K562 (cell line): ENCODE measurements at regions not wholly inside any gene's neighbourhood (a gene's known extent, or its start where the extent isn't known, plus 50 kb on each side); places are given as distances from the start of the nearest gene placed in this dataset.

Source experiments
- ATAC-seq: fragments of 200-7000 bp; cut with Tn5 transposase; 3 replicates; pipeline ENCODE4 v1.9.1; 2020; ENCODE audit warnings: moderate library complexity
- BruUV-seq: library from RNA; stranded (reverse); fragments of 400-500 nt; replicated peaks from 2 replicates; lab custom pipeline; 2021; lab: Mats Ljungman, UMichigan
- CTCF ChIA-PET: fragments of 300-600 bp; formaldehyde crosslinking; extraction: SDS; loops from one replicate; lab custom pipeline; 2021; ENCODE audit warnings: low intra/inter-chr PET ratio; lab: Yijun Ruan, JAX
- POLR2A ChIA-PET: fragments of 300-600, 350-650 bp; sonication (Branson Sonifier 250); formaldehyde crosslinking; extraction: SDS; loops from one replicate; lab custom pipeline; 2021; ENCODE audit warnings: antibody characterized with exemption, inconsistent platforms; lab: Yijun Ruan, JAX
- DNase-seq, 4 experiments: peaks; one replicate each; pipeline versions ENCODE4 v3.0.0 to v3.0.0-alpha.2; 2011 to 2018; ENCODE audit warnings: low spot score in 3 of 4, mixed read lengths in 3 of 4; ENCODE audit errors: extremely low read depth in 1 of 4
- FAIRE-seq: peaks from 2 replicates; lab custom pipeline; 2011; peaks lifted over from hg19 to GRCh38; lab: Jason Lieb, UNC
- H2AFZ ChIP-seq: 2 replicates; pipeline ENCODE4 v1.6.0; 2011; ENCODE audit warnings: low read depth, low read length, control low read depth, inconsistent platforms
- H3K27ac ChIP-seq: fragments of 200-600 bp; 3 replicates; pipeline ENCODE4 v1.8.0; 2011; ENCODE audit warnings: low read depth, mild to moderate bottlenecking, control low read depth, inconsistent platforms, low read length, moderate library complexity, mixed read lengths; ENCODE audit errors: extremely low read depth
- H3K27me3 ChIP-seq, 2 experiments: fragments of 300-600 bp in 1 of 2; 2 replicates in 1 of 2; 3 replicates in 1 of 2; pipeline versions ENCODE4 v1.6.0 to v1.8.0; 2011; ENCODE audit warnings: inconsistent platforms in 2 of 2, low read length in 2 of 2, mild to moderate bottlenecking in 1 of 2, mixed read lengths in 1 of 2, moderate library complexity in 1 of 2; ENCODE audit not compliant: control insufficient read depth in 2 of 2, insufficient read depth in 2 of 2
- H3K36me3 ChIP-seq: fragments of 300-600 bp; 3 replicates; pipeline ENCODE4 v1.8.0; 2011; ENCODE audit warnings: mild to moderate bottlenecking, low read length, inconsistent platforms; ENCODE audit not compliant: control insufficient read depth, insufficient read depth
- H3K4me1 ChIP-seq, 2 experiments: fragments of 200-600 bp in 1 of 2; replicated peaks in 1 of 2; 2 replicates in 1 of 2; 3 replicates in 1 of 2; pipeline versions ENCODE4 v1.5.1 to v1.8.0; 2011; ENCODE audit warnings: inconsistent platforms in 2 of 2, low read length in 2 of 2, mild to moderate bottlenecking in 1 of 2, mixed read lengths in 1 of 2, moderate library complexity in 1 of 2; ENCODE audit not compliant: control insufficient read depth in 2 of 2, insufficient read depth in 2 of 2
- H3K4me2 ChIP-seq: 2 replicates; pipeline ENCODE4 v1.6.1; 2011; ENCODE audit warnings: low read length, control low read depth, inconsistent platforms, mixed read lengths; ENCODE audit not compliant: insufficient read depth
- H3K4me3 ChIP-seq: fragments of 200-600 bp; sonication (generic), shearing (Covaris generic); 2 replicates; pipeline ENCODE4 v1.5.1; 2016; ENCODE audit warnings: control low read depth, inconsistent platforms
- H3K79me2 ChIP-seq: fragments of 200-600 bp; 3 replicates; pipeline ENCODE4 v1.8.0; 2011; ENCODE audit warnings: low read length, inconsistent platforms; ENCODE audit not compliant: control insufficient read depth, insufficient read depth
- H3K9ac ChIP-seq, 2 experiments: 2 replicates each; pipeline versions ENCODE4 v1.6.0 to v1.6.1; 2011; ENCODE audit warnings: low read depth in 2 of 2, low read length in 2 of 2, control low read depth in 1 of 2, inconsistent platforms in 1 of 2, mild to moderate bottlenecking in 1 of 2, mixed read lengths in 1 of 2; ENCODE audit not compliant: insufficient read depth in 1 of 2
- H3K9me1 ChIP-seq: one replicate; pipeline ENCODE4 v1.6.0; 2011; ENCODE audit warnings: inconsistent platforms, mild to moderate bottlenecking, low read length, moderate library complexity; ENCODE audit not compliant: control insufficient read depth, insufficient read depth
- H3K9me3 ChIP-seq: replicated peaks from 2 replicates; pipeline ENCODE4 v1.5.1; 2011; ENCODE audit warnings: low read depth, low read length, inconsistent platforms; ENCODE audit not compliant: control insufficient read depth, insufficient read depth
- H4K20me1 ChIP-seq: replicated peaks from 2 replicates; pipeline ENCODE4 v1.6.1; 2011; ENCODE audit warnings: low read length, inconsistent platforms, mixed read lengths; ENCODE audit not compliant: control insufficient read depth, insufficient read depth
- BMI1 ChIP-seq: fragments of 150-350 bp; IDR thresholded peaks from 2 replicates; pipeline ENCODE4 v1.6.1; 2014; ENCODE audit warnings: low read length
- CHCHD3 ChIP-seq: fragments of 250-450 bp; sonication (Bioruptor Pico); IDR thresholded peaks from 2 replicates; pipeline ENCODE4 v2.1.2; 2022; ENCODE audit warnings: mild to moderate bottlenecking
- DIDO1 ChIP-seq: fragments of 450-650 bp; IDR thresholded peaks from 2 replicates; pipeline ENCODE4 v1.6.1; 2016; ENCODE audit warnings: low read depth, missing biosample characterization, missing genetic modification characterization
- EP300 ChIP-seq: IDR thresholded peaks from 2 replicates; pipeline ENCODE4 v1.6.1; 2012; ENCODE audit warnings: low read length, improper control_type of control experiment
- MTA3 ChIP-seq: fragments of 450-650 bp; formaldehyde crosslinking; IDR thresholded peaks from 2 replicates; pipeline ENCODE4 v1.6.1; 2017; ENCODE audit warnings: mild to moderate bottlenecking, borderline replicate concordance
- RUNX1 ChIP-seq: sonication (generic); IDR thresholded peaks from 2 replicates; pipeline ENCODE4 v1.6.1; 2016; ENCODE audit warnings: antibody characterized with exemption, low read depth
- SAP30 ChIP-seq: fragments of 200-600 bp; sonication (generic); IDR thresholded peaks from 2 replicates; pipeline ENCODE4 v1.6.1; 2012; ENCODE audit warnings: borderline replicate concordance, low read depth, mild to moderate bottlenecking, moderate library complexity, low read length, control low read depth, inconsistent platforms; ENCODE audit not compliant: insufficient read depth, poor library complexity, severe bottlenecking
- U2AF2 ChIP-seq: fragments of 200-400 bp; formaldehyde crosslinking; optimal IDR thresholded peaks from 2 replicates; pipeline ENCODE3; 2017; ENCODE audit warnings: low read depth, mild to moderate bottlenecking, low read length
- whole genome bisulfite sequencing: fragments of 100-300 bp; shearing (Covaris generic); methylation state at CpG from one replicate; pipeline ENCODE4 v1.1.6; 2016; ENCODE audit warnings: low coverage, mixed read lengths; ENCODE audit not compliant: insufficient coverage; ENCODE audit errors: missing lambda C conversion rate; 5-methylcytosine and 5-hydroxymethylcytosine counted together
- in situ Hi-C: fragments of 300-500 bp; cut with MboI; formaldehyde crosslinking; loops from 4 replicates; pipeline ENCODE4 v1.15.0; 2018; ENCODE audit warnings: inconsistent platforms, mixed read lengths
- intact Hi-C: fragments of 100-400 bp; cut with micrococcal nuclease; formaldehyde crosslinking; loops from 2 replicates; pipeline ENCODE4 v1.14.2; 2022
- TF ChIP-seq, protein P1 (sequence below), 2 experiments: fragments of 200-800 bp in 1 of 2; sonication (Bioruptor generic) in 1 of 2; sonication (generic) in 1 of 2; formaldehyde crosslinking in 1 of 2; IDR thresholded peaks in 1 of 2; conservative IDR thresholded peaks in 1 of 2; 2 replicates each; pipeline versions ENCODE4 v1.5.0 to v1.6.1; 2016 to 2020; ENCODE audit warnings: missing compliant biosample characterization in 1 of 2, missing genetic modification characterization in 1 of 2, missing genetic modification reagents in 1 of 2
- TF ChIP-seq, protein P2 (sequence below): fragments of 250-450 bp; sonication (Bioruptor Pico); IDR thresholded peaks from 2 replicates; pipeline ENCODE4 v1.5.0; 2020; ENCODE audit warnings: mild to moderate bottlenecking, borderline replicate concordance
- TF ChIP-seq, protein P3 (sequence below), 3 experiments: fragments of 200-800 bp in 1 of 3; sonication (Bioruptor generic) in 1 of 3; sonication (generic) in 1 of 3; formaldehyde crosslinking in 1 of 3; IDR thresholded peaks; 2 replicates each; pipeline versions ENCODE4 v1.6.1 to v1.8.0; 2016 to 2022; ENCODE audit warnings: mild to moderate bottlenecking in 2 of 3, missing compliant biosample characterization in 2 of 3, missing genetic modification characterization in 2 of 3, missing genetic modification reagents in 1 of 3
- TF ChIP-seq, protein P4 (sequence below): sonication (generic); formaldehyde crosslinking; IDR thresholded peaks from 2 replicates; pipeline ENCODE4 v1.8.1; 2023; ENCODE audit warnings: missing genetic modification reagents, mild to moderate bottlenecking, borderline replicate concordance

DNA sequence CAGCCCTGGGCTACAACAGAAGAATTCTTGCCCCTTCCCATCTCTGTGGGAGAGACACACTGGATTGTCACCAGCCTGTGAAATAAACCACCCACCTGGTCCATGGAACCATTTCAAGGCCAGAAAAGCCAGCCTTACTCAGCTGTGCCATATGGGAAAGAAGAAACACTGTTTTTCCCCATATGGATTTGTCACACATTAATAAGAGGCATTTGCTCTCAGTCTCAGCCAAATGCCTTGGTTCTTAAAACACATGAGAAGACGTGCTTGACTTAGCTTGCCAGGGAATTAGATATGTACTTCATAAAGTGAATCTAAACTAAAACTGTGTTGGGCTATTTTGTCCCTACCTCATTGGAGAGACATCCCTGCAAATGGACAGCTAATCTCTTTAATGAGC is 308.6 kb upstream of the TNP1 start:
- H3K27ac ChIP-seq: no peak overlapping the region
- no peaks in the 10 kb centered on the region for H3K9me3 ChIP-seq
- no peaks in the 10 kb centered on the region for H3K36me3 ChIP-seq
- no peaks in the 10 kb centered on the region; a peak in 1 of 5 replicates for H3K4me1 ChIP-seq
- no TSS peak for BruUV-seq
- no peak for FAIRE-seq
- no peak for DNase-seq
- H3K9me1 ChIP-seq: no peaks in the 10 kb centered on the region
- no peak overlapping the region for H3K4me3 ChIP-seq
- 0% methylated on average over 1 of the region's 1 CpG for WGBS
- no peak for ATAC-seq
- in situ Hi-C loops: loop anchor here (5.0 kb wide), 1 partner anchor 486 kb away; no protein-coding TSS in a partner anchor
- no peaks in the 10 kb centered on the region for H3K79me2 ChIP-seq
- intact Hi-C loops: loop anchor here (5.0 to 10.0 kb wide), 4 partner anchors 294 to 486 kb away; no protein-coding TSS in a partner anchor
- ChIA-PET POLR2A (no interaction called here), CTCF (no interaction called here)
- H3K4me2 ChIP-seq: no peak overlapping the region
- H3K9ac ChIP-seq: no peak overlapping the region
- H4K20me1 ChIP-seq: no peaks in the 10 kb centered on the region
- H2AFZ ChIP-seq: no peak overlapping the region
- H3K27me3 ChIP-seq: no peaks in the 10 kb centered on the region
- no peak for TF ChIP-seq U2AF2
- TF ChIP-seq MTA3: no peak
- TF ChIP-seq CHCHD3 (CRISPR knock-in tag): no peak
- TF ChIP-seq, protein P1, sequence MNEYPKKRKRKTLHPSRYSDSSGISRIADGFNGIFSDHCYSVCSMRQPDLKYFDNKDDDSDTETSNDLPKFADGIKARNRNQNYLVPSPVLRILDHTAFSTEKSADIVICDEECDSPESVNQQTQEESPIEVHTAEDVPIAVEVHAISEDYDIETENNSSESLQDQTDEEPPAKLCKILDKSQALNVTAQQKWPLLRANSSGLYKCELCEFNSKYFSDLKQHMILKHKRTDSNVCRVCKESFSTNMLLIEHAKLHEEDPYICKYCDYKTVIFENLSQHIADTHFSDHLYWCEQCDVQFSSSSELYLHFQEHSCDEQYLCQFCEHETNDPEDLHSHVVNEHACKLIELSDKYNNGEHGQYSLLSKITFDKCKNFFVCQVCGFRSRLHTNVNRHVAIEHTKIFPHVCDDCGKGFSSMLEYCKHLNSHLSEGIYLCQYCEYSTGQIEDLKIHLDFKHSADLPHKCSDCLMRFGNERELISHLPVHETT (CRISPR knock-in tag; conservative IDR thresholded peaks at IDR 0.05 in 1 of 2, IDR thresholded peaks at IDR 0.05 in 1 of 2): no peak
- TF ChIP-seq BMI1: no peak
- no peak for TF ChIP-seq RUNX1
- TF ChIP-seq, protein P2, sequence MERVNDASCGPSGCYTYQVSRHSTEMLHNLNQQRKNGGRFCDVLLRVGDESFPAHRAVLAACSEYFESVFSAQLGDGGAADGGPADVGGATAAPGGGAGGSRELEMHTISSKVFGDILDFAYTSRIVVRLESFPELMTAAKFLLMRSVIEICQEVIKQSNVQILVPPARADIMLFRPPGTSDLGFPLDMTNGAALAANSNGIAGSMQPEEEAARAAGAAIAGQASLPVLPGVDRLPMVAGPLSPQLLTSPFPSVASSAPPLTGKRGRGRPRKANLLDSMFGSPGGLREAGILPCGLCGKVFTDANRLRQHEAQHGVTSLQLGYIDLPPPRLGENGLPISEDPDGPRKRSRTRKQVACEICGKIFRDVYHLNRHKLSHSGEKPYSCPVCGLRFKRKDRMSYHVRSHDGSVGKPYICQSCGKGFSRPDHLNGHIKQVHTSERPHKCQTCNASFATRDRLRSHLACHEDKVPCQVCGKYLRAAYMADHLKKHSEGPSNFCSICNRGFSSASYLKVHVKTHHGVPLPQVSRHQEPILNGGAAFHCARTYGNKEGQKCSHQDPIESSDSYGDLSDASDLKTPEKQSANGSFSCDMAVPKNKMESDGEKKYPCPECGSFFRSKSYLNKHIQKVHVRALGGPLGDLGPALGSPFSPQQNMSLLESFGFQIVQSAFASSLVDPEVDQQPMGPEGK: no peak
- TF ChIP-seq, protein P3, sequence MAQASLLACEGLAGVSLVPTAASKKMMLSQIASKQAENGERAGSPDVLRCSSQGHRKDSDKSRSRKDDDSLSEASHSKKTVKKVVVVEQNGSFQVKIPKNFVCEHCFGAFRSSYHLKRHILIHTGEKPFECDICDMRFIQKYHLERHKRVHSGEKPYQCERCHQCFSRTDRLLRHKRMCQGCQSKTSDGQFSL (CRISPR knock-in tag; IDR thresholded peaks at IDR 0.05): no peak
- TF ChIP-seq, protein P3 (tag; IDR thresholded peaks at IDR 0.05): no peak
- no peak for TF ChIP-seq DIDO1 (tag)
- TF ChIP-seq, protein P4, sequence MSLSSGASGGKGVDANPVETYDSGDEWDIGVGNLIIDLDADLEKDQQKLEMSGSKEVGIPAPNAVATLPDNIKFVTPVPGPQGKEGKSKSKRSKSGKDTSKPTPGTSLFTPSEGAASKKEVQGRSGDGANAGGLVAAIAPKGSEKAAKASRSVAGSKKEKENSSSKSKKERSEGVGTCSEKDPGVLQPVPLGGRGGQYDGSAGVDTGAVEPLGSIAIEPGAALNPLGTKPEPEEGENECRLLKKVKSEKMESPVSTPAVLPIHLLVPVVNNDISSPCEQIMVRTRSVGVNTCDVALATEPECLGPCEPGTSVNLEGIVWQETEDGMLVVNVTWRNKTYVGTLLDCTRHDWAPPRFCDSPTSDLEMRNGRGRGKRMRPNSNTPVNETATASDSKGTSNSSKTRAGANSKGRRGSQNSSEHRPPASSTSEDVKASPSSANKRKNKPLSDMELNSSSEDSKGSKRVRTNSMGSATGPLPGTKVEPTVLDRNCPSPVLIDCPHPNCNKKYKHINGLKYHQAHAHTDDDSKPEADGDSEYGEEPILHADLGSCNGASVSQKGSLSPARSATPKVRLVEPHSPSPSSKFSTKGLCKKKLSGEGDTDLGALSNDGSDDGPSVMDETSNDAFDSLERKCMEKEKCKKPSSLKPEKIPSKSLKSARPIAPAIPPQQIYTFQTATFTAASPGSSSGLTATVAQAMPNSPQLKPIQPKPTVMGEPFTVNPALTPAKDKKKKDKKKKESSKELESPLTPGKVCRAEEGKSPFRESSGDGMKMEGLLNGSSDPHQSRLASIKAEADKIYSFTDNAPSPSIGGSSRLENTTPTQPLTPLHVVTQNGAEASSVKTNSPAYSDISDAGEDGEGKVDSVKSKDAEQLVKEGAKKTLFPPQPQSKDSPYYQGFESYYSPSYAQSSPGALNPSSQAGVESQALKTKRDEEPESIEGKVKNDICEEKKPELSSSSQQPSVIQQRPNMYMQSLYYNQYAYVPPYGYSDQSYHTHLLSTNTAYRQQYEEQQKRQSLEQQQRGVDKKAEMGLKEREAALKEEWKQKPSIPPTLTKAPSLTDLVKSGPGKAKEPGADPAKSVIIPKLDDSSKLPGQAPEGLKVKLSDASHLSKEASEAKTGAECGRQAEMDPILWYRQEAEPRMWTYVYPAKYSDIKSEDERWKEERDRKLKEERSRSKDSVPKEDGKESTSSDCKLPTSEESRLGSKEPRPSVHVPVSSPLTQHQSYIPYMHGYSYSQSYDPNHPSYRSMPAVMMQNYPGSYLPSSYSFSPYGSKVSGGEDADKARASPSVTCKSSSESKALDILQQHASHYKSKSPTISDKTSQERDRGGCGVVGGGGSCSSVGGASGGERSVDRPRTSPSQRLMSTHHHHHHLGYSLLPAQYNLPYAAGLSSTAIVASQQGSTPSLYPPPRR: no peak
- TF ChIP-seq SAP30: no peak
- TF ChIP-seq EP300: no peak
